HG03039 (cell line): ENCODE measurements at regions not wholly inside any gene's neighbourhood (a gene's known extent, or its start where the extent isn't known, plus 50 kb on each side); places are given as distances from the start of the nearest gene placed in this dataset.
"Not testable (repeated sequence)": the region's sequence is repeated elsewhere in the genome, so short reads cannot be mapped to it uniquely, and the experiment has no call there.

ENCODE experiments used
- ATAC-seq: cut with Tn5 transposase; IDR thresholded peaks from one replicate; pipeline ENCODE4 v1.9.1; 2021; ENCODE audit warnings: mild to moderate bottlenecking, moderate library complexity; ENCODE audit not compliant: unreplicated experiment

GRCh38 chrY:19541475-19542306, 202.8 kb downstream of the KDM5D start:
- peak; percentile 85 for ATAC-seq

DNA sequence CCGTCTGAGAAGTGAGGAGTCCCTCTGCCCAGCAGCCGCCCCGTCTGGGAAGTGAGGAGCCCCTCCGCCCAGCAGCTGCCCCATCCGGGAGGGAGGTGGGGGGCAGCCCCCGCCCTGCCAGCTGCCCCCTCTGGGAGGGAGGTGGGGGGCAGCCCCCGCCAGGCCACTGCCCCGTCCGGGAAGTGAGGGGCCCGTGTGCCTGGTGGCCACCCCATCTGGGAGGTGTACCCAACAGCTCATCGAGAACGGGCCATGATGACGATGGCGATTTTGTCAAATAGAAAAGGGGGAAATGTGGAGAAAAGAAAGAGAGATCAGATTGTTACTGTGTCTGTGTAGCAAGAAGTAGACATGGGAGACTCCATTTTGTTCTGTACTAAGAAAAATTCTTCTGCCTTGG, 208.8 kb downstream of the KDM5D start:
- not testable (repeated sequence) for ATAC-seq

DNA sequence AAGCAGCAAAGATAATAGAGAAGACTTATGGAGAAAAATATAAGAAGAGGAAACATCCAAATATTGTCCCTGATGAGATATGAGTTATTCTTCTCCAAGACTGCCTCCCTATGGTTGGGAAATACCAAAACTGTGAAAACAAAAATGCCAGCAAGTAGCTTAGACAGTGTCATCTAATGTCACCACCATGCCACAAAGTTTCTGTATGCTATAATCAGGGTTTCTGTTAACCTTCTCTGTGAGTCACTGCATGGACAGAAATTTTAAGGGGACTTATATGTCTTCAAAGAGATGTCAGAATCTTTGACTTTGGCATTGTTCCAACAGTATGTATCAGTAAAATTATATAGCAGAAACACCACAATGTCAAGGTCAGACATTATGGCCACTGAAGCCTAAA, 222.6 kb downstream of the KDM5D start:
- no peak for ATAC-seq

DNA sequence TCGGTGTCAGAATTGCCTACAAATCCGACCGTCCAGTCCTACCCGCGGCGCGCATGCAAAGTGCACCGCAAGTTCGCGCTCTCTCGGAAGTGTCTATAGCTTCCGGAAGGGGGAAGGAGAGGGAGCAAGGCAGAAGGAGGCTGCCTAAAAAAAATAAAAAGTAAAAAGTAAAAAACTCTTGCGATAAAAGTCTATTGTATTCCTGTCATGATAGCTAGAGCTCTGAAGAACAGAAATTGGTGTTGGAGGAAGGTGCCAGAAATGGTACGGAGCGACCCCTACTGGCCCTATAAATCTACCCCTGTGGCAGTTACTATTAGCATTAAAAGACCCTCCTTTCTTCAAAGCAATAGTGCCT, 241.5 kb downstream of the KDM5D start:
- no peak for ATAC-seq

- ATAC-seq, result no peak
These were observed 242.1 kb downstream of the KDM5D start for GRCh38 chrY:19502169-19503091.

GRCh38 chrY:19498556-19498955, 246.0 kb downstream of the KDM5D start:
- ATAC-seq, result no peak

GRCh38 chrY:19487494-19487893, 257.0 kb downstream of the KDM5D start:
- ATAC-seq, result no peak

DNA sequence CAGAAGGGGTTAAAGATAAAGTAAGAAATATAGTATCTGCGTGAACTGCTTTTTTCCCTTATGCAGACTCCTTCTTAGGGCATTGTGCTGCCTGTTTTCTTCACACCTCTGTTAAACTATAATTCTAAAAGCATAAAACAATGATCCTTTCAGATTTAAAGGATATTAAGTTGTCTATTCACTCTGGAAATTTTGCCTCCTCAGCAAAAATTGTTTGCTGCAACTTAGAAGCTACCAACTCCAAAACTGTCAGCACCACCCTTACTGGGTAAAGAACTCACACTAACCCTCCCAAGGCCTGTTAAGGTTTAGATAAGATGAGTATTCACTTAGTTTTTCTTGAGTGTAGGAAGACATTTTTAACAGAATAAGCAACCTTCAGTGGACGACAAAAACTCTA, 259.5 kb downstream of the KDM5D start:
- ATAC-seq, result no peak

DNA sequence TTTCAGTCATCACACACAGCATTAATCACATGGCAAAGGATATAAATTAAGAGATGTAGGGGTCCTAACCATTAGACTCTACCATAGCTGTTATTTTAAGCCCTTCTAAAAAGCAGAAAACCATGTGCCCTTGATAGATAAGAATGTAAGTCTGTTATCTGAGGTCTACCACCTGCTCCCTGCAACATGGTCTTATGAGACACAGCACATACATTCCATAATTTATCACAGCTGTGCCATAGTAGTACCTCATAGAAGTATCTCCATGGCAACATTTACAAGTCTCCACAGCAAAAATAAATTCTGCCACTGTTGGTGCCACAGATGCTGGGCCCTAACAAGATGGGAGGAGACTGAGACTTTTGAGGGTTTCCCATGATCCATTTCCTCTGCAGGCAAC, 265.4 kb downstream of the KDM5D start:
- ATAC-seq, result no peak

GRCh38 chrY:19477959-19478358, 266.6 kb downstream of the KDM5D start:
- no peak for ATAC-seq

- ATAC-seq, result no peak
These were observed 278.7 kb downstream of the KDM5D start for GRCh38 chrY:19465809-19466208.

GRCh38 chrY:19456855-19457448, 287.6 kb downstream of the KDM5D start:
- no peak for ATAC-seq

DNA sequence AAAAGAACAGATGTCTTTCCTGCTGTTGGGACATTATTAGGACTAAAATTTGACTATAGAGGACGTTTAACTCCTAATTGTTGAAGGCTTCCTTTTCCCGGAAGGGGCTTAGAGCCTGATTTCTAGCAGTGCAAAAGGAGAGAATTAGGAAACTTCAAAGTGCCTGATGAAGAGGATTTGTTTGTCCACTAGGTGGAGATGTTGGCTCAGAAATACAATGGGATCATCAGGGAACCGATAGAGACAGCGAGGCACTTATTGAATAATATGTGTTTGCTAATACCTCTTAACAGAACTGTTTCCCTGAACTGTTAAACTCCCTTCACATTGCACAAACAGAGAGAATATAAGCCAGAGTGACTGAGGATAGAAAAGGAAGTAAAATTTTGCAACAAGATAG, 311.5 kb downstream of the KDM5D start:
- ATAC-seq, result no peak

DNA sequence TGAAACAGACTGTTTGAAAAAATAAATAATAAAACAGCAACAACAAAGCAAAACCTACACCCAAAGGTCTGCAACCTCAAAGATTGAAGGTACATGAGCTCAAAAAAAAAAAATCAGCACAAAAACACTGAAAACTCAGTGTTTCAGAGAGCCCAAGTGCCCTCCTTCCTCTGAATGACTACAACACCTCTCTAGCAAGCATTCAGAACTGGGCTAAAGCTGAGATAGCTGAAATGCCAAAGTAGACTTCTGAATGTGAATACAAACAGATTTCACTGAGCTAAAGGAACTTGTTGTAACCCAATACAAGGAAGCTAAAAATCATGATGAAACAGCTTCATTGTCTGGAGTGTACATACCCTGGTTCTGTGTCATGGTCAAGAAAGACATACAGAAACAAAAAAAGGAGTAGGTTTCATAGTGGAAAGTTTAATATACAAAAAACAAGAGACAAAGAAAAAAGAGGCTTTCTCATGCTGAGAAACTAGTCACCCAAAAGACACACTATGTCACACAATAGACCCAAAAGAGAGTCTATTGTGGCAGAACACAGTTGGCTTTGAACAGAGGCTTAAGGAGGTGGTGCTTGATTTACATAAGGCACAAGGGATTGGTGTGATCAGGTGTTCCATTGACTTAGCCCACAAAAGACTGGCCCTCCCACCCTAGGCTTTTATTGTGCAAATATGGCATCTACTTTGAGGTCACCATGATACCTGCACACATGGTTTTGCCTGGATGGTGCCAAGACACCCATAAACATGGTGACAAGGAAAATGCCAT, 316.6 kb downstream of the KDM5D start:
- ATAC-seq, result no peak

DNA sequence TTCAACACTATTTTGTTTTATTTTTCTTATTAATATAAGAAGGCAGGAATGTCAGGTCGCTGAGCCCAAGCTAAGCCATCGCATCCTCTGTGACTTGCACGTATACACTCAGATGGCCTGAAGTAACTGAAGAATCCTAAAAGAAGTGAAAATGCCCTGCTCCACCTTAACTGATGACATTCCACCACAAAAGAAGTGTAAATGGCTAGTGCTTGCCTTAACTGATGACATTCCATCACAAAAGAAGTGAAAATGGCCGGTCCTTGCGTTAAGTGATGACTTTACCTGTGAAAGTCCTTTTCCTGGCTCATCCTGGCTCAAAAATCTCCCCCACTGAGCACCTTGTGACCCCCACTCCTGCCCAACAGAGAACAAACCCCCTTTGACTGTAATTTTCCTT, 317.3 kb downstream of the KDM5D start:
- ATAC-seq, result not testable (repeated sequence)

GRCh38 chrY:19410980-19411766, 333.4 kb downstream of the KDM5D start:
- no peak for ATAC-seq

GRCh38 chrY:19406246-19406645, 338.3 kb downstream of the KDM5D start:
- ATAC-seq, result no peak

DNA sequence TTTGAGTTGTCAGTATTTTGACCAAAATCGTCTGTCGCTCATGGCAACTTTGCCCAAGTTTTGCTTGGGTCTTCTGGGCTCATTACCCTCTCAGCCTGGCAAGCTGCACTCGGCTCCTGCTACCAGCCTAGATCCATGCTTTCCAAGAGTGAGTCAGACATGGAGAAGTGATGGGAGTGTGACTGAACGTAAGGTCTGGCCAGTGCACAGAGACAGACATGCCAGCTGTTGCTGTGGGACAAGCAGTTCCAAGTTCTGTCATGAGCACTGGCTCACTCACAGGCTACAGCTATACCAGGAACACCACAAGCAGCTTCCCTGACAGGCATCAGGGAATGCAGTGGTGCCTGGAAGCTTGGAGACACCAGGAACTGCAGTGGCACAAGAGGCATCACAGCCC, 338.9 kb downstream of the KDM5D start:
- ATAC-seq, result no peak

DNA sequence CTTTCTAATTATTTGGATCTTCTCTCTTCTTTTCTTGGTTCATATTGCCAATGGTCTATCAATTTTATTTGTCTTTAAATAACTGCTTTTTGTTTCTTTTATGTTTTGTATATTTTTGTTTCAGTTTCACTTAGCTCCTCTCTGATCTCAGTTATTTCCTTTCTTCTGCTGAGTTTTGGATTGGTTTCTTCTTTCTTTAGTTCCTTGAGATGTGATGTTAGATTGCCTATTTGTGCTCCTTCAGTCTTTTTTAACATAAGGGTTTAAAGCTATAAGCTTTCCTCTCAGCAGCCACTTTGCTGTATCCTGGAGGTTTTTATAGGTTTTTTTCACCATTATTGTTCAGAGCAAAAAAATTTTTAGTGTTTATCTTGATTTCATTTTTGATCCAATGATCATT, 351.6 kb downstream of the KDM5D start:
- ATAC-seq, result no peak

GRCh38 chrY:19391922-19392321, 352.6 kb downstream of the KDM5D start:
- no peak for ATAC-seq
